Suppressor macrophage treated with lipopolysaccharide for 1 hour (primary cell): ENCODE measurements at regions not wholly inside any gene's neighbourhood (a gene's known extent, or its start where the extent isn't known, plus 50 kb on each side); places are given as distances from the start of the nearest gene placed in this dataset.

Experiments
- DNase-seq, 3 donors: peaks; one replicate each; pipeline ENCODE4 v3.0.0-alpha.2; 2020 to 2022

DNA sequence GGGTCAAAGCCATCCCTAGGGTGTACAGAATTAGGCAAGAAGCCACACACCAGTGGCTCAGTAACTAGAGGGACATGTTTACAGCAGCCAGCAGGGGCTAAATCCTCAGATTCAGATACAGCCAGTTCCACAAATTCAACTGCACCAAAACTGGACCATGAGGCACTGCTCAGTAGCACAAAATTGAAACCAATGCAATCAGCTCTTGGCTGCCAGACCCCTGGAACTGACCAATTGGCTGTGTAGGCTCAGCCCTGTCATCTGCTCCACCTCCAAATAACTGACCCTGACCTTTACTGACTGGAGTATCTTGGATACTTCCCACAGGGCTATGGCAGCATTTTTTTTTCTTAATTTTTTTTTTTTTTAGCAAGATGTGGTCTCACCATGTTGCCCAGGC is 226.5 kb downstream of the FOXO1 start:
- no peak for DNase-seq

- DNase-seq, result no peak
Measured at GRCh38 chr13:40440990-40441820, 225.2 kb downstream of the FOXO1 start.

- no peak for DNase-seq
Measured at GRCh38 chr13:40442231-40442630, 224.2 kb downstream of the FOXO1 start.

GRCh38 chr13:40442826-40443225 is 223.6 kb downstream of the FOXO1 start:
- no peak for DNase-seq

- no peak for DNase-seq
Measured at GRCh38 chr13:40444241-40444640, 222.2 kb downstream of the FOXO1 start.

DNA sequence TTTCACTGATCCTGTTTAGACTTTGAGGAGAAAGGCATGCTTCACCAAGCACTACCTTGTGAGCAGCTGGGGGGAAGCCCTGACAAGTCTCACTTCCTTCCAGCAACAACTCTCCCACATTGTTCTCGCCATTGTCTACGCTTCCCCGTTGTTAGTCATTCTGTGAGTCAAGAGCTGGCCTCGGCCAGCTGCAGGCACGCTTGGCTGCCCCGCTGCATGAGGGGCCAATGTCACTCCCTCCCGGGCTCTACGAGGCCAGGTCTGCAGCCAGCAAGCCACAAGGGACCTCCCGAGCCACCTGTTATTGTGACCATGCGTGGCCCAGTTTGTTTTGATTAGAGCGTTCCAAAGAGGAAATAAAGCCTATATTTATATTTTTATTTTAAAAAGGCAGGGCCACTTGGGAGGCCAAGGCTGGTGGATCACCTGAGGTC is 220.9 kb downstream of the FOXO1 start:
- DNase-seq, result peak; percentile 91 to 95 (median 94)

- DNase-seq, result no peak
Measured at GRCh38 chr13:40446365-40446764, 220.1 kb downstream of the FOXO1 start.

- no peak for DNase-seq
Measured at GRCh38 chr13:40447857-40448256, 218.6 kb downstream of the FOXO1 start.

DNA sequence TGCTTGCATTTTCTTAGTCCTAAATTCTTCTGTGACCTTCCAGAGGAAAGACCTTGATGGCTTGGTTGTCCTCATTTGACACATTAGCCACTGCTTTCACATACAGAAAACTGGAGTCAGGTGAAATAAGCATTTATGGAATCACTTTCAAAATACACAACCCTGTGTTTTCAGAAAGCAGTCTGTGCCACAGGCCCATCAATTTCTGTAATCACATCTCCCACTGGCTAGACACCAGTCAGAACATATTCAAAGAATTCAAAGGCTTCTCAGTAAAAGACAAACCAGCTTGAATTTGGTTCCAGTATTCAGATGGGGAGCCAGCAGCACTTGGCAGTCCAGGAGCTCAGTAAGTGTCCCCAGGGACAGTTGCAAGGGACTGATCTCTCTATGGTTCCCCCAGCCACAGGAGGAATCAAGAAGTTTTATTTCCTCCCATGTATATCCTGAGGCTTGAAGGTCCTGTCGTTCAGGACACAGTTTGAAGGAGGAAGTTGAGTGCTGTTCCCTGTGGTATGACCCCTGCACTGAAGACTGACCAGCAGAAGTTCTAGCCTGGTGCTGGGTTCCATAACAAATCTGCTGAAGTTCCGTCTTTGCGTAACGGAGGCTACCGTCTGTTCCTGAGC is 214.3 kb downstream of the FOXO1 start:
- DNase-seq, result peak; percentile 22 to 31 (median 29)

GRCh38 chr13:40452741-40453334 is 213.6 kb downstream of the FOXO1 start:
- no peak for DNase-seq

- no peak for DNase-seq
Measured at GRCh38 chr13:40453351-40454021, 213.0 kb downstream of the FOXO1 start.

GRCh38 chr13:40456397-40456953 is 210.0 kb downstream of the FOXO1 start:
- DNase-seq, result no peak

- DNase-seq, result no peak
Measured at GRCh38 chr13:40456979-40457553, 209.4 kb downstream of the FOXO1 start.

GRCh38 chr13:40457929-40458719 is 208.3 kb downstream of the FOXO1 start:
- DNase-seq, result no peak

DNA sequence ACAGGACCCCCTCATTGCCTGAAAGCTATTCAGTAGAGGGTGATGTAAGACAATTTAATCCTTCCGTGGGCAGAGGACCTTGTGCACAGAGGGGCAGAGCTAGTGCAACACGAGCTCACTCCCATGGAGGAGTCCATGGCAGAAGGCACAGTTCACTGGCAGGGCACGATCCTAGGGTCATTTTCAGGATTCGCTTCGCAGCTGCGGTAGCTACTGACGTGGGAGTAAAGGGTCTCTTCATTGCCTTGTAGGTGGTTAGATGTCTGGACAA is 207.8 kb downstream of the FOXO1 start:
- no peak for DNase-seq

GRCh38 chr13:40460116-40460515 is 206.3 kb downstream of the FOXO1 start:
- no peak for DNase-seq

DNA sequence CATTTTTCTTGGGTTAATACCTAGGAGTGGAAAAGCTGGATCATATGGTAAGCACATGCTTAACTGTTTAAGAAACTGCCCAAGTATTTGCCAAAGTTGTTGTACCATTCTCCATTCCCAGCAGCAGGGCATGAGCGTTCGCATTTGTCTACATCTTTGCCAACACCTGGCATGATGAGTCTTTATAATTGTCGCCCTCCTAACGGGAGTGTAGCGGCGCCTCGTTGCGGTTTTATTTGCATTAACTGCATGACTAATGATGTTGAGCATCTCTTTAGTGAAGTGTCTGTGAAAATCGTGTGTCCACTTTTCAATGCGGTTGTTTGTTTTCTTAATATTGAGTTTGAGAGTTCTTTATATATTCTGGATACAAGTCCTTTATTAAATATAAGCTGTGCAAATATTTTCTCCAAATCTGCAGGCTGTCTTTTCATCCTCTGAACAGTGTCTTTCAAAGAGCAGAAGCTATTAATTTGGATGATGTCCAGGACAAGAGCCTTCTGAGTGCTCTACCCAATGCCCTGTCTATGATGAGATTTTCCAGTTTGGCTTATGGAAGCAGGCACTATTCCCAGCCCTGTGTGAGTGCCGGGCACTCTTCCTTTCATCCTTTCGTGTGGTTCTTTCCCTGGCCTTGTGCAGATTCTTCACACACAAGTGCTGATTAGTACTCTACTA is 202.0 kb downstream of the FOXO1 start:
- no peak for DNase-seq

DNA sequence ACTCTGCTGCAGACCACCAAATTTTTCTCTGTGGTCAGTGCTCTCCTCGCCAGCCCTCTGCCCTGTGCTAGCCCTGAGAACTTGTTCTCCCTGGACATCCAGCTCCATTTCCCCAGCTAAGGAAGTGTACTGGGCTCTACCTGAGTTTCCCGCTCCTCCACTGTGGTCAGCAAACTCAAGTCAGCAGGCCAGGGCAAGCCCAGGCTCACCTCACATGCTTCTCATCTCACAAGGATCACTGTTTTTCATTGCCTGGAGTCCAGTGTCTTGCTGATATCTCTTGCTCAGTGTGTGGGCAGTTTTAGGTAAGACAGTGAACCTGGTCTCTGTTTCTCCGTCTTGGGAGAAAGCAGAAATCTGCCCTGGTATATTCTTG is 201.4 kb downstream of the FOXO1 start:
- no peak for DNase-seq

- DNase-seq, result no peak
Measured at GRCh38 chr13:40466272-40466671, 200.2 kb downstream of the FOXO1 start.

- no peak for DNase-seq
Measured at GRCh38 chr13:40468227-40468838, 198.1 kb downstream of the FOXO1 start.
